ENCODE measurements at regions not wholly inside any gene's neighbourhood (a gene's known extent, or its start where the extent isn't known, plus 50 kb on each side); places are given as distances from the start of the nearest gene placed in this dataset.
"Not testable (repeated sequence)": the region's sequence is repeated elsewhere in the genome, so short reads cannot be mapped to it uniquely, and the experiment has no call there.

DNA sequence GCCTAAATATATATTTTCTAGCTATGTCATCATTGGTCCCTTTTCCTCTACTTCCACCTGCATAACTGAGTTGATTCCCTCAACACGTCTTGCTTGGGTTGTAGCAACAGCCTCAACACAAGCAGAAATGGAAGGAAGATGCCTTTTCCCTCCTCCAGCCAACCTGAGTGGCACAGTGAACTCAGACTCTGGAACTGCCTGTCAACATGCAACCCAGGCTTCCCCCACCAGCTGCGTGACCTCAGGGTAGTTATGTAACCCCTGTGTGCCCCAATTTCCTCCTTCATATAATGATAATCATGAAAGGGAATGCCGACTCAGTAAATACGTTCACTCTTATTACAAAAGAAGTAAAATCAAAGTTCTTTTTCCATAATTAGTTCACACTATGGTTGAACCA, 101.8 kb upstream of the TERB2 start:
- H3K14ac ChIP-seq (ENCODE audit: insufficient read length); H4K91ac ChIP-seq (replicated peaks; ENCODE audit: insufficient read length, low read length); H3K79me1 ChIP-seq (ENCODE audit: low read depth, low read length); H3K79me2 ChIP-seq (ENCODE audit: control insufficient read depth in 1 of 2, insufficient read depth in 2 of 2, low read length in 2 of 2); H3K23me2 ChIP-seq (ENCODE audit: low read depth, low read length); H4K8ac ChIP-seq (ENCODE audit: extremely low read depth, insufficient read depth, low read length); H3K27ac ChIP-seq (ENCODE audit: low read depth, low read length); H3K4me3 ChIP-seq (ENCODE audit: extremely low read depth in 1 of 4, insufficient read depth in 2 of 4, low read depth in 3 of 4, low read length in 4 of 4); H2AK5ac ChIP-seq (ENCODE audit: low read depth, low read length); H3K4ac ChIP-seq (replicated peaks; ENCODE audit: insufficient read length, low read depth, low read length); H2BK120ac ChIP-seq (replicated peaks; ENCODE audit: low read depth, low read length); H2BK20ac ChIP-seq (ENCODE audit: low read length); H3K36me3 ChIP-seq (ENCODE audit: control insufficient read depth in 2 of 4, insufficient read depth in 4 of 4, low read length in 3 of 4); H4K5ac ChIP-seq (ENCODE audit: insufficient read length, low read depth, low read length); H3K9me3 ChIP-seq (ENCODE audit: insufficient read depth in 2 of 2, low read depth in 1 of 2, low read length in 1 of 2); H2BK5ac ChIP-seq (ENCODE audit: low read depth, low read length); H2BK12ac ChIP-seq (ENCODE audit: low read depth, low read length); H3K18ac ChIP-seq (ENCODE audit: extremely low read depth, low read length); H2AFZ ChIP-seq (ENCODE audit: low read length); H3K27me3 ChIP-seq (replicated peaks in 1 of 4; ENCODE audit: control insufficient read depth in 3 of 4, extremely low read depth in 1 of 4, insufficient read depth in 3 of 4, low read length in 3 of 4); H4K20me1 ChIP-seq (replicated peaks in 1 of 2; ENCODE audit: control insufficient read depth in 1 of 2, insufficient read depth in 2 of 2, low read length in 2 of 2); DNase-seq (ENCODE audit: low read depth in 1 of 2, low spot score in 2 of 2); H3K23ac ChIP-seq (ENCODE audit: insufficient read length); POLR2A ChIA-PET (ENCODE audit: partially characterized antibody); FAIRE-seq; H3K56ac ChIP-seq (replicated peaks; ENCODE audit: insufficient read length, low read depth, low read length); H3K9ac ChIP-seq (replicated peaks in 1 of 4; ENCODE audit: extremely low read depth in 1 of 4, low read depth in 3 of 4, low read length in 3 of 4); H2BK15ac ChIP-seq (ENCODE audit: low read length); H3K4me2 ChIP-seq (ENCODE audit: insufficient read depth in 1 of 2, low read depth in 2 of 2, low read length in 2 of 2); H3K4me1 ChIP-seq (replicated peaks in 1 of 4; ENCODE audit: control insufficient read depth in 3 of 4, insufficient read depth in 4 of 4, low read length in 3 of 4): not testable (repeated sequence)
- WGBS, 2 experiments (ENCODE audit: extremely low coverage in 1 of 2, insufficient coverage in 1 of 2, insufficient read length in 1 of 2, insufficient replicate concordance in 2 of 2, low coverage in 1 of 2, low lambda C conversion rate in 2 of 2, missing lambda C conversion rate in 1 of 2): 85% methylated on average over 2 of the region's 4 CpGs; no CpG with 5 or more reads in 1 of the 2 experiments
- CTCF ChIA-PET (ENCODE audit: partially characterized antibody): interaction anchor here (0.9 to 4.2 kb wide), 8 partner anchors 10 to 260 kb away, joined by 3 to 36 read pairs (median 6); partner anchors contain the start of genes DUOX2 and DUOXA2

DNA sequence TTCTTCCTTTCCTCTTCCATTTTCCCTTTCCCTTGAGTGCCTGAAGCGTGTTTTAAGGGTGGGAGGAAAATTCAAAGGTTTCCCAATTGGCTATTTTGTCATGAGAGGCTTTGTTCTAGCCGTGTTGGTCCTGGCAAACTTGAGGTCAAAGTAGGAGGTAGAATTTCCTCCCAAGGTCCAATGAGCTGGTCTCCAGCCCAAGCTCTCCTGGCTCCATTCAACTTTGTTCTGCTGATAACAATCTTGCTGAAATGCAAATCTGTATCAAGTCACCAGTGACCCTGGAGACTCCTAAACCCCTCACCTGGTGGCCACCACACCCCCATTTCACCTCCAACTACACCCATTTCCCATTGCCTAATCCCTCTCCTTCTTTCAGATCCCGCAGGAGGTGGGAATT, 100.2 kb upstream of the TERB2 start:
- POLR2A ChIA-PET (ENCODE audit: partially characterized antibody); H3K27me3 ChIP-seq (replicated peaks in 1 of 4; ENCODE audit: control insufficient read depth in 3 of 4, extremely low read depth in 1 of 4, insufficient read depth in 3 of 4, low read length in 3 of 4); CTCF ChIA-PET (ENCODE audit: partially characterized antibody); H3K4me3 ChIP-seq (ENCODE audit: extremely low read depth in 1 of 4, insufficient read depth in 2 of 4, low read depth in 3 of 4, low read length in 4 of 4); H2AFZ ChIP-seq (ENCODE audit: low read length); H3K27ac ChIP-seq (ENCODE audit: low read depth, low read length); H3K14ac ChIP-seq (ENCODE audit: insufficient read length); H2BK12ac ChIP-seq (ENCODE audit: low read depth, low read length); FAIRE-seq; H3K23ac ChIP-seq (ENCODE audit: insufficient read length); H2BK20ac ChIP-seq (ENCODE audit: low read length); H2BK120ac ChIP-seq (replicated peaks; ENCODE audit: low read depth, low read length); H3K18ac ChIP-seq (ENCODE audit: extremely low read depth, low read length); H2BK5ac ChIP-seq (ENCODE audit: low read depth, low read length); H4K91ac ChIP-seq (replicated peaks; ENCODE audit: insufficient read length, low read length); H3K79me2 ChIP-seq (ENCODE audit: control insufficient read depth in 1 of 2, insufficient read depth in 2 of 2, low read length in 2 of 2); H3K4me1 ChIP-seq (replicated peaks in 1 of 4; ENCODE audit: control insufficient read depth in 3 of 4, insufficient read depth in 4 of 4, low read length in 3 of 4); H3K9me3 ChIP-seq (ENCODE audit: insufficient read depth in 2 of 2, low read depth in 1 of 2, low read length in 1 of 2); H4K20me1 ChIP-seq (replicated peaks in 1 of 2; ENCODE audit: control insufficient read depth in 1 of 2, insufficient read depth in 2 of 2, low read length in 2 of 2); H4K8ac ChIP-seq (ENCODE audit: extremely low read depth, insufficient read depth, low read length); H3K4ac ChIP-seq (replicated peaks; ENCODE audit: insufficient read length, low read depth, low read length); H2AK5ac ChIP-seq (ENCODE audit: low read depth, low read length); H3K9ac ChIP-seq (replicated peaks in 1 of 4; ENCODE audit: extremely low read depth in 1 of 4, low read depth in 3 of 4, low read length in 3 of 4); H3K23me2 ChIP-seq (ENCODE audit: low read depth, low read length); H2BK15ac ChIP-seq (ENCODE audit: low read length); H3K79me1 ChIP-seq (ENCODE audit: low read depth, low read length); H3K4me2 ChIP-seq (ENCODE audit: insufficient read depth in 1 of 2, low read depth in 2 of 2, low read length in 2 of 2); H3K36me3 ChIP-seq (ENCODE audit: control insufficient read depth in 2 of 4, insufficient read depth in 4 of 4, low read length in 3 of 4); DNase-seq (ENCODE audit: low read depth in 1 of 2, low spot score in 2 of 2); H3K56ac ChIP-seq (replicated peaks; ENCODE audit: insufficient read length, low read depth, low read length); H4K5ac ChIP-seq (ENCODE audit: insufficient read length, low read depth, low read length): not testable (repeated sequence)
- 86% methylated on average over 1 of the region's 3 CpGs; no CpG with 5 or more reads in 1 of the 2 experiments for WGBS, 2 experiments (ENCODE audit: extremely low coverage in 1 of 2, insufficient coverage in 1 of 2, insufficient read length in 1 of 2, insufficient replicate concordance in 2 of 2, low coverage in 1 of 2, low lambda C conversion rate in 2 of 2, missing lambda C conversion rate in 1 of 2)

Data from H1 (cell line).